Upper lobe of right lung (tissue), 1 donor: ENCODE measurements at regions not wholly inside any gene's neighbourhood (a gene's known extent, or its start where the extent isn't known, plus 50 kb on each side); places are given as distances from the start of the nearest gene placed in this dataset.

Source experiments
- ATAC-seq: fragments of 200-7000 bp; cut with Tn5 transposase; one replicate; pipeline ENCODE4 v1.9.1; 2020; ENCODE audit warnings: mild to moderate bottlenecking, moderate library complexity
- DNase-seq: peaks from one replicate; pipeline ENCODE4 v3.0.0-alpha.2; 2020
- H3K27ac ChIP-seq: fragments of 200-600 bp; one replicate; pipeline ENCODE4 v1.8.0; 2022
- H3K27me3 ChIP-seq: fragments of 200-600 bp; one replicate; pipeline ENCODE4 v1.8.0; 2022; ENCODE audit warnings: mild to moderate bottlenecking
- H3K36me3 ChIP-seq: fragments of 200-600 bp; one replicate; pipeline ENCODE4 v1.8.0; 2022
- H3K4me1 ChIP-seq: fragments of 200-600 bp; one replicate; pipeline ENCODE4 v1.8.0; 2022
- H3K4me3 ChIP-seq: fragments of 200-600 bp; one replicate; pipeline ENCODE4 v1.8.0; 2022; ENCODE audit warnings: mild to moderate bottlenecking
- H3K9me3 ChIP-seq: fragments of 200-600 bp; one replicate; pipeline ENCODE4 v1.8.0; 2022
- CTCF ChIP-seq: fragments of 200-600 bp; IDR thresholded peaks from one replicate; pipeline ENCODE4 v1.8.0; 2022; ENCODE audit warnings: antibody characterized with exemption
- intact Hi-C: fragments of 100-400 bp; cut with DNase I; formaldehyde crosslinking; loops from one replicate; pipeline ENCODE4 v1.11.0; 2022
- donor health status: DM: no; HTN: yes; CAD: no; lungs with severe emphysema.

- Histone ChIP-seq H3K4me1 (no peaks in the 10 kb centered on the region), H3K27ac (no peak overlapping the region), H3K9me3 (no peaks in the 10 kb centered on the region), H3K36me3 (no peaks in the 10 kb centered on the region), H3K27me3 (no peaks in the 10 kb centered on the region), H3K4me3 (no peak overlapping the region)
- TF ChIP-seq CTCF: no peak
- no peak for DNase-seq
- intact Hi-C loops: no loop called here
- ATAC-seq: no peak
Observed at GRCh38 chr6:104522533-104522932, 337.2 kb downstream of the HACE1 start.

- DNase-seq (no peak), ATAC-seq (no peak)
- intact Hi-C loops: no loop called here
- Histone ChIP-seq H3K4me3 (no peak overlapping the region), H3K27ac (no peak overlapping the region), H3K4me1 (no peaks in the 10 kb centered on the region), H3K9me3 (no peaks in the 10 kb centered on the region), H3K27me3 (no peaks in the 10 kb centered on the region), H3K36me3 (no peaks in the 10 kb centered on the region)
- TF ChIP-seq CTCF: no peak
Observed at GRCh38 chr6:104521176-104521575, 338.5 kb downstream of the HACE1 start.

- Histone ChIP-seq H3K4me1 (no peaks in the 10 kb centered on the region), H3K27me3 (no peaks in the 10 kb centered on the region), H3K4me3 (no peak overlapping the region), H3K36me3 (no peaks in the 10 kb centered on the region), H3K9me3 (no peaks in the 10 kb centered on the region), H3K27ac (no peak overlapping the region)
- intact Hi-C loops: no loop called here
- no peak for DNase-seq
- no peak for TF ChIP-seq CTCF
- ATAC-seq: no peak
Observed at GRCh38 chr6:104519566-104519965, 340.2 kb downstream of the HACE1 start.

GRCh38 chr6:104509355-104509754 lies 350.4 kb downstream of the HACE1 start:
- DNase-seq: no peak
- Histone ChIP-seq H3K36me3 (no peaks in the 10 kb centered on the region), H3K27me3 (no peaks in the 10 kb centered on the region), H3K9me3 (no peaks in the 10 kb centered on the region), H3K27ac (no peak overlapping the region), H3K4me3 (no peak overlapping the region), H3K4me1 (no peaks in the 10 kb centered on the region)
- intact Hi-C loops: no loop called here
- TF ChIP-seq CTCF: no peak
- ATAC-seq: no peak

GRCh38 chr6:104506429-104506828 lies 353.3 kb downstream of the HACE1 start:
- Histone ChIP-seq H3K9me3 (no peaks in the 10 kb centered on the region), H3K27me3 (no peaks in the 10 kb centered on the region), H3K36me3 (no peaks in the 10 kb centered on the region), H3K4me1 (no peaks in the 10 kb centered on the region), H3K4me3 (no peak overlapping the region), H3K27ac (no peak overlapping the region)
- TF ChIP-seq CTCF: no peak
- ATAC-seq (no peak), DNase-seq (no peak)
- intact Hi-C loops: no loop called here

GRCh38 chr6:104505838-104506237 lies 353.9 kb downstream of the HACE1 start:
- H3K4me1 ChIP-seq: no peaks in the 10 kb centered on the region
- DNase-seq: no peak
- no peak overlapping the region for H3K27ac ChIP-seq
- no peak overlapping the region for H3K4me3 ChIP-seq
- no peaks in the 10 kb centered on the region for H3K36me3 ChIP-seq
- H3K9me3 ChIP-seq: no peaks in the 10 kb centered on the region
- no peak for ATAC-seq
- TF ChIP-seq CTCF: no peak
- intact Hi-C loops: no loop called here
- H3K27me3 ChIP-seq: no peaks in the 10 kb centered on the region
